GM12878 (cell line): ENCODE measurements at regions not wholly inside any gene's neighbourhood (a gene's known extent, or its start where the extent isn't known, plus 50 kb on each side); places are given as distances from the start of the nearest gene placed in this dataset.

Experiments used
- ATAC-seq: fragments of 200-7000 bp; cut with Tn5 transposase; 3 replicates; pipeline ENCODE4 v1.9.1; 2020; ENCODE audit warnings: mild to moderate bottlenecking, moderate library complexity
- BruUV-seq: library from RNA; stranded (reverse); fragments of 400-500 nt; replicated peaks from 2 replicates; lab custom pipeline; 2021; lab: Mats Ljungman, UMichigan
- CTCF ChIA-PET: fragments of 300-600 bp; sonication (Branson Sonifier 250); formaldehyde crosslinking; extraction: SDS; loops from one replicate; lab custom pipeline; 2021; ENCODE audit warnings: inconsistent platforms; lab: Yijun Ruan, JAX
- POLR2A ChIA-PET: fragments of 350-600 bp; formaldehyde crosslinking; extraction: SDS; loops from one replicate; lab custom pipeline; 2021; ENCODE audit warnings: inconsistent platforms; lab: Charles Lee
- RAD21 ChIA-PET: fragments of 300-600 bp; sonication (Branson Sonifier 250); formaldehyde crosslinking; loops from one replicate; lab custom pipeline; 2023; ENCODE audit warnings: antibody characterized with exemption; ENCODE audit not compliant: unreplicated experiment; lab: Charles Lee
- SMC1A ChIA-PET: fragments of 300-600 bp; sonication (Branson Sonifier 250); formaldehyde crosslinking; loops from one replicate; lab custom pipeline; 2023; ENCODE audit not compliant: unreplicated experiment, uncharacterized antibody; lab: Charles Lee
- DNase-seq: peaks from one replicate; pipeline ENCODE4 v3.0.0-alpha.2; 2011; ENCODE audit warnings: low read depth, low spot score
- FAIRE-seq: peaks from 3 replicates; lab custom pipeline; 2011; peaks lifted over from hg19 to GRCh38; lab: Jason Lieb, UNC
- H2AFZ ChIP-seq: 2 replicates; pipeline ENCODE4 v1.6.0; 2011; ENCODE audit warnings: low read depth, low read length, control low read depth; ENCODE audit not compliant: control insufficient read depth
- H3K27ac ChIP-seq: 2 replicates; pipeline ENCODE4 v1.5.1; 2011; ENCODE audit warnings: control low read depth; ENCODE audit not compliant: control insufficient read depth, insufficient read depth
- H3K27me3 ChIP-seq, 2 experiments: replicated peaks in 1 of 2; 2 replicates each; pipeline versions ENCODE4 v1.6.0 to v1.6.1; 2011; ENCODE audit warnings: low read length in 1 of 2; ENCODE audit not compliant: control insufficient read depth in 2 of 2, insufficient read depth in 2 of 2
- H3K36me3 ChIP-seq, 2 experiments: 2 replicates each; pipeline ENCODE4 v1.5.1; 2011; ENCODE audit warnings: low read length in 1 of 2; ENCODE audit not compliant: control insufficient read depth in 2 of 2, insufficient read depth in 2 of 2
- H3K4me1 ChIP-seq: 2 replicates; pipeline ENCODE4 v1.6.1; 2011; ENCODE audit warnings: mild to moderate bottlenecking, low read length, moderate library complexity, mixed read lengths; ENCODE audit not compliant: control insufficient read depth, insufficient read depth
- H3K4me2 ChIP-seq: 2 replicates; pipeline ENCODE4 v1.6.0; 2011; ENCODE audit warnings: control low read depth; ENCODE audit not compliant: control insufficient read depth, insufficient read depth
- H3K4me3 ChIP-seq: fragments of 200-600 bp; sonication (generic); 2 replicates; pipeline ENCODE4 v1.5.1; 2016
- H3K79me2 ChIP-seq: 2 replicates; pipeline ENCODE4 v1.6.0; 2011; ENCODE audit warnings: low read length; ENCODE audit not compliant: control insufficient read depth, insufficient read depth
- H3K9ac ChIP-seq: 2 replicates; pipeline ENCODE4 v1.8.0; 2011; ENCODE audit warnings: low read length, control low read depth, mixed read lengths; ENCODE audit not compliant: control insufficient read depth, insufficient read depth
- H3K9me3 ChIP-seq: replicated peaks from 3 replicates; pipeline ENCODE4 v1.5.1; 2011; ENCODE audit warnings: mild to moderate bottlenecking, low read length; ENCODE audit not compliant: control insufficient read depth, insufficient read depth
- H4K20me1 ChIP-seq: 2 replicates; pipeline ENCODE4 v1.6.0; 2011; ENCODE audit not compliant: control insufficient read depth, insufficient read depth
- BHLHE40 ChIP-seq, 2 experiments: fragments of 450-650 bp in 1 of 2; IDR thresholded peaks; 2 replicates each; pipeline ENCODE4 v1.6.1; 2011 to 2017; ENCODE audit warnings: low read depth in 2 of 2, borderline replicate concordance in 1 of 2, improper control_type of control experiment in 1 of 2, low read length in 1 of 2, mild to moderate bottlenecking in 1 of 2
- CBFB ChIP-seq: IDR thresholded peaks from 2 replicates; pipeline ENCODE4 v1.6.1; 2016; ENCODE audit warnings: antibody characterized with exemption, low read depth
- CHD4 ChIP-seq: fragments of 200-600 bp; sonication (generic); IDR thresholded peaks from 2 replicates; pipeline ENCODE4 v1.6.1; 2016; ENCODE audit warnings: mild to moderate bottlenecking
- EGR1 ChIP-seq, 2 experiments: IDR thresholded peaks; 1 replicate in 1 of 2; 2 replicates in 1 of 2; pipeline ENCODE4 v1.6.1; 2011 to 2012; ENCODE audit warnings: low read depth in 2 of 2, low read length in 2 of 2, borderline replicate concordance in 1 of 2, mild to moderate bottlenecking in 1 of 2, moderate library complexity in 1 of 2
- ETV6 ChIP-seq, 2 experiments: fragments of 450-650 bp in 1 of 2; IDR thresholded peaks in 1 of 2; conservative IDR thresholded peaks in 1 of 2; 2 replicates each; pipeline ENCODE4 v1.6.1; 2014; ENCODE audit warnings: antibody characterized with exemption in 1 of 2, borderline replicate concordance in 1 of 2, low read depth in 1 of 2, mild to moderate bottlenecking in 1 of 2, moderate library complexity in 1 of 2
- FOXK2 ChIP-seq: fragments of 450-650 bp; IDR thresholded peaks from 2 replicates; pipeline ENCODE4 v1.6.1; 2017; ENCODE audit warnings: mild to moderate bottlenecking, moderate library complexity
- IRF4 ChIP-seq: IDR thresholded peaks from 2 replicates; pipeline ENCODE4 v1.6.1; 2011; ENCODE audit warnings: low read depth, low read length
- KDM1A ChIP-seq: fragments of 200-600 bp; sonication (generic); IDR thresholded peaks from 2 replicates; pipeline ENCODE4 v1.6.1; 2016; ENCODE audit warnings: borderline replicate concordance
- NFYB ChIP-seq: IDR thresholded peaks from 2 replicates; pipeline ENCODE4 v1.6.1; 2011; ENCODE audit warnings: low read depth, mild to moderate bottlenecking, low read length, improper control_type of control experiment, moderate library complexity; ENCODE audit not compliant: insufficient read depth
- PML ChIP-seq: IDR thresholded peaks from 2 replicates; pipeline ENCODE4 v1.6.1; 2012; ENCODE audit warnings: low read length, inconsistent platforms
- RAD51 ChIP-seq: fragments of 450-650 bp; IDR thresholded peaks from 2 replicates; pipeline ENCODE4 v1.6.1; 2016; ENCODE audit warnings: moderate library complexity, mild to moderate bottlenecking, inconsistent platforms
- RB1 ChIP-seq: fragments of 450-650 bp; formaldehyde crosslinking; IDR thresholded peaks from 2 replicates; pipeline ENCODE4 v1.6.1; 2017; ENCODE audit warnings: mild to moderate bottlenecking, borderline replicate concordance
- TCF12 ChIP-seq: IDR thresholded peaks from 2 replicates; pipeline ENCODE4 v1.6.1; 2011; ENCODE audit warnings: low read depth, mild to moderate bottlenecking, low read length
- WRNIP1 ChIP-seq: IDR thresholded peaks from 2 replicates; pipeline ENCODE4 v1.6.1; 2011; ENCODE audit warnings: low read depth, low read length, improper control_type of control experiment, borderline replicate concordance
- ZNF207 ChIP-seq: fragments of 450-650 bp; IDR thresholded peaks from 2 replicates; pipeline ENCODE4 v1.6.1; 2014; ENCODE audit warnings: antibody characterized with exemption, mild to moderate bottlenecking, borderline replicate concordance
- ZNF217 ChIP-seq: fragments of 450-650 bp; IDR thresholded peaks from 2 replicates; pipeline ENCODE4 v1.6.1; 2017; ENCODE audit warnings: antibody characterized with exemption, mild to moderate bottlenecking
- WGBS: methylation state at CpG from one replicate; pipeline ENCODE4 v1.1.6; 2016; ENCODE audit warnings: low lambda C conversion rate; ENCODE audit not compliant: insufficient replicate concordance, insufficient coverage; ENCODE audit errors: missing lambda C conversion rate; 5-methylcytosine and 5-hydroxymethylcytosine counted together
- in situ Hi-C: fragments of 300-500 bp; cut with MboI; formaldehyde crosslinking; loops from 9 replicates; pipeline ENCODE4 v1.14.3; 2018; ENCODE audit warnings: mixed read lengths
- intact Hi-C: fragments of 100-400 bp; cut with micrococcal nuclease; formaldehyde crosslinking; loops from one replicate; pipeline ENCODE4 v1.14.2; 2022; ENCODE audit not compliant: unreplicated experiment
- TF ChIP-seq, protein P1 (sequence below): fragments of 450-650 bp; IDR thresholded peaks from 2 replicates; pipeline ENCODE4 v1.6.1; 2017; ENCODE audit warnings: mild to moderate bottlenecking
- TF ChIP-seq, protein P2 (sequence below): fragments of 450-650 bp; formaldehyde crosslinking; IDR thresholded peaks from 2 replicates; pipeline ENCODE4 v1.4.0; 2022; ENCODE audit warnings: mild to moderate bottlenecking, moderate library complexity
- TF ChIP-seq, protein P3 (sequence below), 3 experiments: IDR thresholded peaks in 2 of 3; conservative IDR thresholded peaks in 1 of 3; 2 replicates each; pipeline ENCODE4 v1.5.1; 2011; ENCODE audit warnings: low read depth in 3 of 3, low read length in 3 of 3, mild to moderate bottlenecking in 3 of 3, control low read depth in 2 of 3, moderate library complexity in 2 of 3, inconsistent platforms in 1 of 3, mixed read lengths in 1 of 3; ENCODE audit not compliant: control insufficient read depth in 2 of 3, insufficient read depth in 1 of 3; ENCODE audit errors: extremely low read depth in 1 of 3

DNA sequence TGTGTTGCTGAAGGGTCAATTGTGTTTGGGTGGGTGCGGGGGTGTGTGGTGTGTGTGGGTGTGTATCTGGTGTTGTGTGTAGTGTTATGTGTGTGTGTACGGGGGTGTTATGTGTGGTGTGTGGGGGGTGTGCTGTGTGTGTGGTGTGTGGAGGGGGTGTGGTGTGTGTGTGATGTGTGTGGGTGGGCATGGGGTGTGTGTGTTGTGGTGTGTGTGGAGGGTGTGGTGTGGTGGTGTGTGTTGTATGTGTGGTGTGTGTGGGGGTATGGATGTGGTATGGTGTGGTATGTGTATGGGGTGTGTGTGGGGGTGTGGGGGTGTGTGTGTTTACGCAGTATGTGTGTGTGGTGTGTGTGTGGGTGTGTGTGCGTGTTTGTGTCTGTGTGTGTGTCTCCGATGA lies 110.8 kb downstream of the ZNF22 start:
- Histone ChIP-seq H3K27me3 (no peaks in the 10 kb centered on the region), H3K9me3 (no peaks in the 10 kb centered on the region), H2AFZ (no peak overlapping the region), H3K79me2 (no peaks in the 10 kb centered on the region), H3K9ac (no peak overlapping the region), H3K4me2 (no peak overlapping the region), H3K4me3 (no peak overlapping the region), H3K27ac (no peak overlapping the region), H3K4me1 (no peaks in the 10 kb centered on the region), H3K36me3 (no peaks in the 10 kb centered on the region), H4K20me1 (no peaks in the 10 kb centered on the region)
- POLR2A ChIA-PET, result no interaction called here
- no peak for FAIRE-seq
- ATAC-seq, result no peak
- 52% methylated on average over 5 of the region's 5 CpGs for WGBS
- CTCF ChIA-PET, result no interaction called here
- intact Hi-C loops, result no loop called here
- RAD21 ChIA-PET, result no interaction called here
- BruUV-seq, result no TSS peak
- in situ Hi-C loops, result no loop called here
- no peak for DNase-seq
- SMC1A ChIA-PET, result no interaction called here
- TF ChIP-seq EGR1 (IDR thresholded peaks at IDR 0.05; ENCODE audit: borderline replicate concordance in 1 of 2, low read depth in 2 of 2, low read length in 2 of 2) (no peak), RAD51 (no peak), CBFB (no peak), IRF4 (no peak), PML (no peak), BHLHE40 (IDR thresholded peaks at IDR 0.05; ENCODE audit: borderline replicate concordance in 1 of 2, low read depth in 2 of 2, low read length in 1 of 2) (no peak), ETV6 (conservative IDR thresholded peaks at IDR 0.05 in 1 of 2, IDR thresholded peaks at IDR 0.05 in 1 of 2; ENCODE audit: borderline replicate concordance in 1 of 2, low read depth in 1 of 2) (no peak), KDM1A (no peak), ZNF217 (no peak), NFYB (no peak), RB1 (no peak), WRNIP1 (no peak), ZNF207 (no peak), FOXK2 (no peak), CHD4 (no peak), TCF12 (no peak)
- TF ChIP-seq, protein P1, sequence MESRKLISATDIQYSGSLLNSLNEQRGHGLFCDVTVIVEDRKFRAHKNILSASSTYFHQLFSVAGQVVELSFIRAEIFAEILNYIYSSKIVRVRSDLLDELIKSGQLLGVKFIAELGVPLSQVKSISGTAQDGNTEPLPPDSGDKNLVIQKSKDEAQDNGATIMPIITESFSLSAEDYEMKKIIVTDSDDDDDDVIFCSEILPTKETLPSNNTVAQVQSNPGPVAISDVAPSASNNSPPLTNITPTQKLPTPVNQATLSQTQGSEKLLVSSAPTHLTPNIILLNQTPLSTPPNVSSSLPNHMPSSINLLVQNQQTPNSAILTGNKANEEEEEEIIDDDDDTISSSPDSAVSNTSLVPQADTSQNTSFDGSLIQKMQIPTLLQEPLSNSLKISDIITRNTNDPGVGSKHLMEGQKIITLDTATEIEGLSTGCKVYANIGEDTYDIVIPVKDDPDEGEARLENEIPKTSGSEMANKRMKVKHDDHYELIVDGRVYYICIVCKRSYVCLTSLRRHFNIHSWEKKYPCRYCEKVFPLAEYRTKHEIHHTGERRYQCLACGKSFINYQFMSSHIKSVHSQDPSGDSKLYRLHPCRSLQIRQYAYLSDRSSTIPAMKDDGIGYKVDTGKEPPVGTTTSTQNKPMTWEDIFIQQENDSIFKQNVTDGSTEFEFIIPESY, result no peak
- TF ChIP-seq, protein P2, sequence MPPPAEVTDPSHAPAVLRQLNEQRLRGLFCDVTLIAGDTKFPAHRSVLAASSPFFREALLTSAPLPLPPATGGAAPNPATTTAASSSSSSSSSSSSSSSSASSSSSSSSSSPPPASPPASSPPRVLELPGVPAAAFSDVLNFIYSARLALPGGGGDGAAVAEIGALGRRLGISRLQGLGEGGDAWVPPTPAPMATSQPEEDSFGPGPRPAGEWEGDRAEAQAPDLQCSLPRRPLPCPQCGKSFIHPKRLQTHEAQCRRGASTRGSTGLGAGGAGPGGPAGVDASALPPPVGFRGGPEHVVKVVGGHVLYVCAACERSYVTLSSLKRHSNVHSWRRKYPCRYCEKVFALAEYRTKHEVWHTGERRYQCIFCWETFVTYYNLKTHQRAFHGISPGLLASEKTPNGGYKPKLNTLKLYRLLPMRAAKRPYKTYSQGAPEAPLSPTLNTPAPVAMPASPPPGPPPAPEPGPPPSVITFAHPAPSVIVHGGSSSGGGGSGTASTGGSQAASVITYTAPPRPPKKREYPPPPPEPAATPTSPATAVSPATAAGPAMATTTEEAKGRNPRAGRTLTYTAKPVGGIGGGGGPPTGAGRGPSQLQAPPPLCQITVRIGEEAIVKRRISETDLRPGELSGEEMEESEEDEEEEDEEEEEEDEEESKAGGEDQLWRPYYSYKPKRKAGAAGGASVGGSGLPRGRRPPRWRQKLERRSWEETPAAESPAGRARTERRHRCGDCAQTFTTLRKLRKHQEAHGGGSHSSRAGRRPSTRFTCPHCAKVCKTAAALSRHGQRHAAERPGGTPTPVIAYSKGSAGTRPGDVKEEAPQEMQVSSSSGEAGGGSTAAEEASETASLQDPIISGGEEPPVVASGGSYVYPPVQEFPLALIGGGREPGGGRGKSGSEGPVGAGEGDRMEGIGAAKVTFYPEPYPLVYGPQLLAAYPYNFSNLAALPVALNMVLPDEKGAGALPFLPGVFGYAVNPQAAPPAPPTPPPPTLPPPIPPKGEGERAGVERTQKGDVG (CRISPR knock-in tag), result no peak
- TF ChIP-seq, protein P3, sequence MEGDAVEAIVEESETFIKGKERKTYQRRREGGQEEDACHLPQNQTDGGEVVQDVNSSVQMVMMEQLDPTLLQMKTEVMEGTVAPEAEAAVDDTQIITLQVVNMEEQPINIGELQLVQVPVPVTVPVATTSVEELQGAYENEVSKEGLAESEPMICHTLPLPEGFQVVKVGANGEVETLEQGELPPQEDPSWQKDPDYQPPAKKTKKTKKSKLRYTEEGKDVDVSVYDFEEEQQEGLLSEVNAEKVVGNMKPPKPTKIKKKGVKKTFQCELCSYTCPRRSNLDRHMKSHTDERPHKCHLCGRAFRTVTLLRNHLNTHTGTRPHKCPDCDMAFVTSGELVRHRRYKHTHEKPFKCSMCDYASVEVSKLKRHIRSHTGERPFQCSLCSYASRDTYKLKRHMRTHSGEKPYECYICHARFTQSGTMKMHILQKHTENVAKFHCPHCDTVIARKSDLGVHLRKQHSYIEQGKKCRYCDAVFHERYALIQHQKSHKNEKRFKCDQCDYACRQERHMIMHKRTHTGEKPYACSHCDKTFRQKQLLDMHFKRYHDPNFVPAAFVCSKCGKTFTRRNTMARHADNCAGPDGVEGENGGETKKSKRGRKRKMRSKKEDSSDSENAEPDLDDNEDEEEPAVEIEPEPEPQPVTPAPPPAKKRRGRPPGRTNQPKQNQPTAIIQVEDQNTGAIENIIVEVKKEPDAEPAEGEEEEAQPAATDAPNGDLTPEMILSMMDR (IDR thresholded peaks at IDR 0.05 in 2 of 3, conservative IDR thresholded peaks at IDR 0.05 in 1 of 3; ENCODE audit: control insufficient read depth in 2 of 3, extremely low read depth in 1 of 3, insufficient read depth in 1 of 3, low read depth in 3 of 3, low read length in 3 of 3), result no peak
